ENCODE measurements at regions not wholly inside any gene's neighbourhood (a gene's known extent, or its start where the extent isn't known, plus 50 kb on each side); places are given as distances from the start of the nearest gene placed in this dataset.

DNA sequence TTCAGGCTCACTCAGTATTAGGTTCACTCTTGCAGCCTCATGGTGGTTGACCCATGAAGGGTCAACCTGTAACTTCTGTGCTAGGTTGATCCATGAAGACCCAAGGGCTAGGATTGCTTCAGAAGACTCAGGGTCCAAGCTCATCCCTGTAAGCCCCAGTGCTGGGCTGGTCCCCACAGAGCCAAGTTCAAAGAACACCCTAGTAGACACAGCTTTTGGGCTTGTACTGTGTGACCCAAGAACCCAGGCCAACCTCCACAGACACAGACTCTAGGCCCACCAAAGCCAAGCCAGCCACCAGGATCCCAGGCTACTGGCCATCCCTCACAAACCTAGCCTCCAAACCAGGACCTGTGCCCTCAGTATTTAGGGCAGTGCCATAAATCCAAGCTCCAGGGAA, 1020.6 kb downstream of the SLC16A7 start:
- TF ChIP-seq, protein P1, sequence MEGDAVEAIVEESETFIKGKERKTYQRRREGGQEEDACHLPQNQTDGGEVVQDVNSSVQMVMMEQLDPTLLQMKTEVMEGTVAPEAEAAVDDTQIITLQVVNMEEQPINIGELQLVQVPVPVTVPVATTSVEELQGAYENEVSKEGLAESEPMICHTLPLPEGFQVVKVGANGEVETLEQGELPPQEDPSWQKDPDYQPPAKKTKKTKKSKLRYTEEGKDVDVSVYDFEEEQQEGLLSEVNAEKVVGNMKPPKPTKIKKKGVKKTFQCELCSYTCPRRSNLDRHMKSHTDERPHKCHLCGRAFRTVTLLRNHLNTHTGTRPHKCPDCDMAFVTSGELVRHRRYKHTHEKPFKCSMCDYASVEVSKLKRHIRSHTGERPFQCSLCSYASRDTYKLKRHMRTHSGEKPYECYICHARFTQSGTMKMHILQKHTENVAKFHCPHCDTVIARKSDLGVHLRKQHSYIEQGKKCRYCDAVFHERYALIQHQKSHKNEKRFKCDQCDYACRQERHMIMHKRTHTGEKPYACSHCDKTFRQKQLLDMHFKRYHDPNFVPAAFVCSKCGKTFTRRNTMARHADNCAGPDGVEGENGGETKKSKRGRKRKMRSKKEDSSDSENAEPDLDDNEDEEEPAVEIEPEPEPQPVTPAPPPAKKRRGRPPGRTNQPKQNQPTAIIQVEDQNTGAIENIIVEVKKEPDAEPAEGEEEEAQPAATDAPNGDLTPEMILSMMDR (IDR thresholded peaks at IDR 0.05; ENCODE audit: low read depth, low read length, missing input control) = no peak
- TF ChIP-seq, protein P2, sequence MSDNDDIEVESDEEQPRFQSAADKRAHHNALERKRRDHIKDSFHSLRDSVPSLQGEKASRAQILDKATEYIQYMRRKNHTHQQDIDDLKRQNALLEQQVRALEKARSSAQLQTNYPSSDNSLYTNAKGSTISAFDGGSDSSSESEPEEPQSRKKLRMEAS (IDR thresholded peaks at IDR 0.05) = no peak
- no peak for TF ChIP-seq RAD21 (IDR thresholded peaks at IDR 0.05)
- TF ChIP-seq TAF1 (conservative IDR thresholded peaks at IDR 0.05) = no peak
- TF ChIP-seq, protein P3, sequence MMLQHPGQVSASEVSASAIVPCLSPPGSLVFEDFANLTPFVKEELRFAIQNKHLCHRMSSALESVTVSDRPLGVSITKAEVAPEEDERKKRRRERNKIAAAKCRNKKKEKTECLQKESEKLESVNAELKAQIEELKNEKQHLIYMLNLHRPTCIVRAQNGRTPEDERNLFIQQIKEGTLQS (IDR thresholded peaks at IDR 0.05) = no peak
- no peak for TF ChIP-seq RXRA (IDR thresholded peaks at IDR 0.05)
- no peak for TF ChIP-seq YY1 (IDR thresholded peaks at IDR 0.05)
- TF ChIP-seq, protein P4, sequence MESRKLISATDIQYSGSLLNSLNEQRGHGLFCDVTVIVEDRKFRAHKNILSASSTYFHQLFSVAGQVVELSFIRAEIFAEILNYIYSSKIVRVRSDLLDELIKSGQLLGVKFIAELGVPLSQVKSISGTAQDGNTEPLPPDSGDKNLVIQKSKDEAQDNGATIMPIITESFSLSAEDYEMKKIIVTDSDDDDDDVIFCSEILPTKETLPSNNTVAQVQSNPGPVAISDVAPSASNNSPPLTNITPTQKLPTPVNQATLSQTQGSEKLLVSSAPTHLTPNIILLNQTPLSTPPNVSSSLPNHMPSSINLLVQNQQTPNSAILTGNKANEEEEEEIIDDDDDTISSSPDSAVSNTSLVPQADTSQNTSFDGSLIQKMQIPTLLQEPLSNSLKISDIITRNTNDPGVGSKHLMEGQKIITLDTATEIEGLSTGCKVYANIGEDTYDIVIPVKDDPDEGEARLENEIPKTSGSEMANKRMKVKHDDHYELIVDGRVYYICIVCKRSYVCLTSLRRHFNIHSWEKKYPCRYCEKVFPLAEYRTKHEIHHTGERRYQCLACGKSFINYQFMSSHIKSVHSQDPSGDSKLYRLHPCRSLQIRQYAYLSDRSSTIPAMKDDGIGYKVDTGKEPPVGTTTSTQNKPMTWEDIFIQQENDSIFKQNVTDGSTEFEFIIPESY (IDR thresholded peaks at IDR 0.05) = no peak
- no peak for TF ChIP-seq JUND (IDR thresholded peaks at IDR 0.05)
- TF ChIP-seq, protein P5, sequence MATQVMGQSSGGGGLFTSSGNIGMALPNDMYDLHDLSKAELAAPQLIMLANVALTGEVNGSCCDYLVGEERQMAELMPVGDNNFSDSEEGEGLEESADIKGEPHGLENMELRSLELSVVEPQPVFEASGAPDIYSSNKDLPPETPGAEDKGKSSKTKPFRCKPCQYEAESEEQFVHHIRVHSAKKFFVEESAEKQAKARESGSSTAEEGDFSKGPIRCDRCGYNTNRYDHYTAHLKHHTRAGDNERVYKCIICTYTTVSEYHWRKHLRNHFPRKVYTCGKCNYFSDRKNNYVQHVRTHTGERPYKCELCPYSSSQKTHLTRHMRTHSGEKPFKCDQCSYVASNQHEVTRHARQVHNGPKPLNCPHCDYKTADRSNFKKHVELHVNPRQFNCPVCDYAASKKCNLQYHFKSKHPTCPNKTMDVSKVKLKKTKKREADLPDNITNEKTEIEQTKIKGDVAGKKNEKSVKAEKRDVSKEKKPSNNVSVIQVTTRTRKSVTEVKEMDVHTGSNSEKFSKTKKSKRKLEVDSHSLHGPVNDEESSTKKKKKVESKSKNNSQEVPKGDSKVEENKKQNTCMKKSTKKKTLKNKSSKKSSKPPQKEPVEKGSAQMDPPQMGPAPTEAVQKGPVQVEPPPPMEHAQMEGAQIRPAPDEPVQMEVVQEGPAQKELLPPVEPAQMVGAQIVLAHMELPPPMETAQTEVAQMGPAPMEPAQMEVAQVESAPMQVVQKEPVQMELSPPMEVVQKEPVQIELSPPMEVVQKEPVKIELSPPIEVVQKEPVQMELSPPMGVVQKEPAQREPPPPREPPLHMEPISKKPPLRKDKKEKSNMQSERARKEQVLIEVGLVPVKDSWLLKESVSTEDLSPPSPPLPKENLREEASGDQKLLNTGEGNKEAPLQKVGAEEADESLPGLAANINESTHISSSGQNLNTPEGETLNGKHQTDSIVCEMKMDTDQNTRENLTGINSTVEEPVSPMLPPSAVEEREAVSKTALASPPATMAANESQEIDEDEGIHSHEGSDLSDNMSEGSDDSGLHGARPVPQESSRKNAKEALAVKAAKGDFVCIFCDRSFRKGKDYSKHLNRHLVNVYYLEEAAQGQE (IDR thresholded peaks at IDR 0.05) = no peak
- TF ChIP-seq SP1 (IDR thresholded peaks at IDR 0.05) = no peak
- TF ChIP-seq FOXA1 (IDR thresholded peaks at IDR 0.05) = no peak
- no peak for TF ChIP-seq HNF4G (IDR thresholded peaks at IDR 0.05)
